WERI-Rb-1 (cell line): ENCODE measurements at regions not wholly inside any gene's neighbourhood (a gene's known extent, or its start where the extent isn't known, plus 50 kb on each side); places are given as distances from the start of the nearest gene placed in this dataset.

ENCODE experiments used
- DNase-seq: peaks from one replicate; pipeline ENCODE4 v3.0.0-alpha.2; 2020
- H3K27ac ChIP-seq: fragments of 250-450 bp; sonication (Bioruptor Pico); 2 replicates; pipeline ENCODE4 v1.5.1; 2020; ENCODE audit warnings: mild to moderate bottlenecking, moderate library complexity
- H3K27me3 ChIP-seq: fragments of 250-450 bp; sonication (Bioruptor Pico); 2 replicates; pipeline ENCODE4 v1.5.1; 2021; ENCODE audit warnings: mild to moderate bottlenecking, low read depth, moderate library complexity; ENCODE audit not compliant: insufficient read depth, severe bottlenecking
- H3K36me3 ChIP-seq: fragments of 250-450 bp; sonication (Bioruptor Pico); 2 replicates; pipeline ENCODE4 v1.5.1; 2020; ENCODE audit warnings: mild to moderate bottlenecking, moderate library complexity
- H3K4me3 ChIP-seq: 2 replicates; pipeline ENCODE4 v1.5.1; 2011; ENCODE audit warnings: low read depth, mild to moderate bottlenecking, control low read depth, low read length
- H3K9me3 ChIP-seq: fragments of 250-450 bp; sonication (Bioruptor Pico); 2 replicates; pipeline ENCODE4 v1.5.1; 2021; ENCODE audit warnings: mild to moderate bottlenecking, moderate library complexity; ENCODE audit not compliant: severe bottlenecking
- TF ChIP-seq, protein P1 (sequence below): IDR thresholded peaks from 2 replicates; pipeline ENCODE4 v1.5.1; 2011; ENCODE audit warnings: low read depth, mild to moderate bottlenecking, control low read depth, inconsistent platforms, low read length

GRCh38 chr5:89411891-89412290 is 528.9 kb upstream of the MEF2C start:
- Histone ChIP-seq H3K9me3 (no peaks in the 10 kb centered on the region), H3K27me3 (no peaks in the 10 kb centered on the region), H3K27ac (no peak overlapping the region), H3K36me3 (no peaks in the 10 kb centered on the region), H3K4me3 (no peak overlapping the region)
- no peak for DNase-seq
- TF ChIP-seq, protein P1, sequence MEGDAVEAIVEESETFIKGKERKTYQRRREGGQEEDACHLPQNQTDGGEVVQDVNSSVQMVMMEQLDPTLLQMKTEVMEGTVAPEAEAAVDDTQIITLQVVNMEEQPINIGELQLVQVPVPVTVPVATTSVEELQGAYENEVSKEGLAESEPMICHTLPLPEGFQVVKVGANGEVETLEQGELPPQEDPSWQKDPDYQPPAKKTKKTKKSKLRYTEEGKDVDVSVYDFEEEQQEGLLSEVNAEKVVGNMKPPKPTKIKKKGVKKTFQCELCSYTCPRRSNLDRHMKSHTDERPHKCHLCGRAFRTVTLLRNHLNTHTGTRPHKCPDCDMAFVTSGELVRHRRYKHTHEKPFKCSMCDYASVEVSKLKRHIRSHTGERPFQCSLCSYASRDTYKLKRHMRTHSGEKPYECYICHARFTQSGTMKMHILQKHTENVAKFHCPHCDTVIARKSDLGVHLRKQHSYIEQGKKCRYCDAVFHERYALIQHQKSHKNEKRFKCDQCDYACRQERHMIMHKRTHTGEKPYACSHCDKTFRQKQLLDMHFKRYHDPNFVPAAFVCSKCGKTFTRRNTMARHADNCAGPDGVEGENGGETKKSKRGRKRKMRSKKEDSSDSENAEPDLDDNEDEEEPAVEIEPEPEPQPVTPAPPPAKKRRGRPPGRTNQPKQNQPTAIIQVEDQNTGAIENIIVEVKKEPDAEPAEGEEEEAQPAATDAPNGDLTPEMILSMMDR: no peak

DNA sequence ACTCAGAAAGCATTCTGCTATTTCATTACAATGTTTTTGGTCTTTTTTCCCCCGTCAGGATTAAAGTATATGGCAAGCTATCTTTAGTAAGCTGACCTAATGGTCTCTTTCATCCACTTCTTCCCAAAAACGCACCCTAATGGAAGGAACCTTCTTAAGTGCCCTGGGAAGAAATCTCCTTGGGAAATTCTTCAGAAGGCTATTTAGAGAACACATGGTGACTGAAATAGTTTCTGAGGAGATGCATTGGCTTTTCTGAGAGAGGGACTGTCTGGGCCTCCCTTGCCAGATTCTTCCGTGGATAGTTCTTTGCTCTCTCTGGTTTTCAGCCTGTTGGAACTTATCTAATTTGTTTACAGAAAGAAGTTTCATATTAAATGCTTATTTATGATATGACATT is 524.1 kb upstream of the MEF2C start:
- DNase-seq: no peak
- Histone ChIP-seq H3K4me3 (no peak overlapping the region), H3K36me3 (no peaks in the 10 kb centered on the region), H3K9me3 (no peaks in the 10 kb centered on the region), H3K27ac (no peak overlapping the region), H3K27me3 (no peaks in the 10 kb centered on the region)
- TF ChIP-seq, protein P1: no peak

DNA sequence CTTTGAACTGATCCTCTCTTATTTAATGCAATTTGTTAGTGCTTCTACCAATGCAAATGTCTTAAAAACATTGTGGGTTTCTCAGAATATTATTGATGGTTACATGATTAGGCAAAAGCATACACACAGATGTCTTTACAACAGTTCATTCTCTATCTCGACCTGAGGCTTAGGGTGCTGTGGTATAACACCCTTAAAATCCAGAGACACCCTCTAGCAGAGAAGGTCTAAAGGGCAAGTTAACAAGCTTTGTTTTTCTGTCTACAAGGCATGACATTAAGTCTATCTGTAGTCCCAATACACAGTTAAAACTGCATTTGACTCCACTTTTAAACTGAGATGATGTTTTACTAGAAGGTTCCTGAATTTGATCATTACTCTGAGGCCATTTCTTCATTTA is 518.7 kb upstream of the MEF2C start:
- no peaks in the 10 kb centered on the region for H3K9me3 ChIP-seq
- no peak overlapping the region for H3K27ac ChIP-seq
- H3K4me3 ChIP-seq: no peak overlapping the region
- no peaks in the 10 kb centered on the region for H3K36me3 ChIP-seq
- DNase-seq: no peak
- H3K27me3 ChIP-seq: no peaks in the 10 kb centered on the region
- TF ChIP-seq, protein P1: no peak

DNA sequence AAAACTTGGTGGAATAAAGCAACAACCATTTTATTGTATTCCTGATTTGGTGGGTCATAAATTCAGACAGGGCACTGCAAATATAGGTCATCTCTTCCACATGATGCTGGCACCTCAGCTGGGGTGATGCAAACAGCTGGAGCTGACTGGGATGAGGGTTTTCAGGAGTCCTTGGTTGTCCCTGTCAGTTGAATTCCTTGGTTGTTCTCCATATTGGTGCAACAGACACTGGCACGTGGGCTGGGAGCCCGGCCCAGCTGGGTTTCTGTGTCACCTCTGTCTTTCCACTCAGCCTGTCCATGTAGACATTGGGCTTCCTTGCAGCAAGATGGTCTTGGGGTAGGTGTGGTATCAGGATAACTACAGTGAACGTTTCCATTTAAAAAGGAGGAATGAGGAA is 518.0 kb upstream of the MEF2C start:
- TF ChIP-seq, protein P1: no peak
- Histone ChIP-seq H3K27me3 (no peaks in the 10 kb centered on the region), H3K9me3 (no peaks in the 10 kb centered on the region), H3K27ac (no peak overlapping the region), H3K4me3 (no peak overlapping the region), H3K36me3 (no peaks in the 10 kb centered on the region)
- no peak for DNase-seq

DNA sequence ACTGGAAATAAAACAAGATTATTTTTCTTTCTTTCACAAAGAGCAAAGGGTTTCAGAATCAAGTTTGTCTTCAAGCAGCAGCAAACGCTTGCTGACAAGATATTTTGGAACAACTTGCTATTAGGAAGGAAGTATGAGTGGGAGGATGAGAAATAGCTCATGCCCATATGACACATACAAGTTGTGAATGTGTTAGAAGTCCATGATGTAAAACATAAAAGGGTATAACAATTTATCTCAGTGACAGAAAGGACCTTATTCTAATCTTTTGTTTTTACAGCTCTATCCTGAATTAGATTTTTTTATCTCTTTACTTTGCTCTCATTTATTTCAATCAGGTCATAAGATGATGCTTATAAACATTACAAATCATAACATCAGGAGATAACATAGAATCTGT is 516.6 kb upstream of the MEF2C start:
- Histone ChIP-seq H3K9me3 (no peaks in the 10 kb centered on the region), H3K27ac (no peak overlapping the region), H3K4me3 (no peak overlapping the region), H3K36me3 (no peaks in the 10 kb centered on the region), H3K27me3 (no peaks in the 10 kb centered on the region)
- TF ChIP-seq, protein P1: no peak
- no peak for DNase-seq

DNA sequence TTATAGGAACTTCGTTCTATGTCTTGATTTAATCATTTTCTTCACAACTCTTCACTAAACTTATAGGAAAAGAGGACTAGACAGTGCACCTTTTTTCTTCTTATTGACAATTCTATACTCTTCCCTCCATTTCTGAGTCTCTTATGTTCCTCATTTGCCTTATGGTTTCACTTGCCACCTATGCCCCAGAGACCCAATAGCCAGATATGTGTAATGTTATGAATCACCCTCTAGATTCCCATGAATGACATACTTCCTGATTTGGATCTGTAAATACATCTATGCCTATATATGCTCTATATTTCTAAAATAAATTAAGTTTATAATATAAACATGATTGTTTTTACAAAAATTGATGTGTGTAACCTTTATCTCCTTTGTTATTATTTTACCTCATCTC is 514.1 kb upstream of the MEF2C start:
- Histone ChIP-seq H3K27ac (no peak overlapping the region), H3K36me3 (no peaks in the 10 kb centered on the region), H3K27me3 (no peaks in the 10 kb centered on the region), H3K4me3 (no peak overlapping the region), H3K9me3 (no peaks in the 10 kb centered on the region)
- TF ChIP-seq, protein P1: no peak
- DNase-seq: no peak
